ENCODE measurements at regions not wholly inside any gene's neighbourhood (a gene's known extent, or its start where the extent isn't known, plus 50 kb on each side); places are given as distances from the start of the nearest gene placed in this dataset.
"Not testable (repeated sequence)": the region's sequence is repeated elsewhere in the genome, so short reads cannot be mapped to it uniquely, and the experiment has no call there.

- no peak overlapping the region for H3K27ac ChIP-seq (ENCODE audit: insufficient read depth, low read length)
- H3K4me1 ChIP-seq (ENCODE audit: control insufficient read depth, extremely low read depth, insufficient read depth, low read length) = no peaks in the 10 kb centered on the region
- TF ChIP-seq EZH2 (IDR thresholded peaks at IDR 0.05; ENCODE audit: low read length, missing control alignments) = no peak
- TF ChIP-seq CTCF (conservative IDR thresholded peaks at IDR 0.05 in 1 of 2, IDR thresholded peaks at IDR 0.05 in 1 of 2; ENCODE audit: low read depth in 1 of 2, low read length in 2 of 2) = no peak
- H2AFZ ChIP-seq (ENCODE audit: low read length) = no peak overlapping the region
- no peaks in the 10 kb centered on the region for H3K79me2 ChIP-seq (ENCODE audit: control insufficient read depth, insufficient read depth, low read length)
- no peaks in the 10 kb centered on the region for H3K27me3 ChIP-seq (ENCODE audit: control insufficient read depth, insufficient read depth, low read length)
- H3K9ac ChIP-seq (ENCODE audit: insufficient read depth, low read length) = no peak overlapping the region
- H3K9me3 ChIP-seq (ENCODE audit: control insufficient read depth, insufficient read depth, low read depth, low read length) = no peaks in the 10 kb centered on the region
- no peak for DNase-seq (ENCODE audit: low read depth in 2 of 2)
- H3K36me3 ChIP-seq (ENCODE audit: control insufficient read depth, insufficient read depth, low read length) = no peaks in the 10 kb centered on the region
- no peaks in the 10 kb centered on the region for H4K20me1 ChIP-seq (ENCODE audit: control insufficient read depth, extremely low read depth, insufficient read depth, low read length)
- H3K4me3 ChIP-seq (replicated peaks in 1 of 4; ENCODE audit: control extremely low read depth in 1 of 4, insufficient read depth in 1 of 4, low read depth in 3 of 4, low read length in 4 of 4) = no peak overlapping the region
- H3K4me2 ChIP-seq (ENCODE audit: extremely low read depth, insufficient read depth, low read length) = no peak overlapping the region
These were observed 161.3 kb downstream of the RTL9 start for GRCh38 chrX:110519906-110520452.

- not testable (repeated sequence) for H3K36me3 ChIP-seq (ENCODE audit: control insufficient read depth, insufficient read depth, low read length); H2AFZ ChIP-seq (ENCODE audit: low read length)
These were observed 162.0 kb downstream of the RTL9 start for GRCh38 chrX:110520652-110521051.

GRCh38 chrX:110531873-110532580, 173.4 kb downstream of the RTL9 start:
- Histone ChIP-seq H3K27me3 (ENCODE audit: control insufficient read depth, insufficient read depth, low read length) (no peaks in the 10 kb centered on the region), H2AFZ (ENCODE audit: low read length) (no peak overlapping the region), H3K4me3 (replicated peaks in 1 of 4; ENCODE audit: control extremely low read depth in 1 of 4, insufficient read depth in 1 of 4, low read depth in 3 of 4, low read length in 4 of 4) (no peak overlapping the region), H3K4me1 (ENCODE audit: control insufficient read depth, extremely low read depth, insufficient read depth, low read length) (no peaks in the 10 kb centered on the region), H3K36me3 (ENCODE audit: control insufficient read depth, insufficient read depth, low read length) (no peaks in the 10 kb centered on the region), H3K27ac (ENCODE audit: insufficient read depth, low read length) (no peak overlapping the region), H3K9me3 (ENCODE audit: control insufficient read depth, insufficient read depth, low read depth, low read length) (no peaks in the 10 kb centered on the region), H3K9ac (ENCODE audit: insufficient read depth, low read length) (no peak overlapping the region), H4K20me1 (ENCODE audit: control insufficient read depth, extremely low read depth, insufficient read depth, low read length) (no peaks in the 10 kb centered on the region), H3K4me2 (ENCODE audit: extremely low read depth, insufficient read depth, low read length) (no peak overlapping the region), H3K79me2 (ENCODE audit: control insufficient read depth, insufficient read depth, low read length) (no peaks in the 10 kb centered on the region)
- no peak for TF ChIP-seq EZH2 (IDR thresholded peaks at IDR 0.05; ENCODE audit: low read length, missing control alignments)
- no peak for TF ChIP-seq CTCF (conservative IDR thresholded peaks at IDR 0.05 in 1 of 2, IDR thresholded peaks at IDR 0.05 in 1 of 2; ENCODE audit: low read depth in 1 of 2, low read length in 2 of 2)
- peak in 1 of 2 donors; percentile 50 for DNase-seq (ENCODE audit: low read depth in 2 of 2)

More at GRCh38 chrX:110520652-110521051, 162.0 kb downstream of the RTL9 start:
- not testable (repeated sequence) for DNase-seq (ENCODE audit: low read depth in 2 of 2); H3K79me2 ChIP-seq (ENCODE audit: control insufficient read depth, insufficient read depth, low read length); H3K27me3 ChIP-seq (ENCODE audit: control insufficient read depth, insufficient read depth, low read length); H3K27ac ChIP-seq (ENCODE audit: insufficient read depth, low read length); H3K4me1 ChIP-seq (ENCODE audit: control insufficient read depth, extremely low read depth, insufficient read depth, low read length); H3K4me3 ChIP-seq (replicated peaks in 1 of 4; ENCODE audit: control extremely low read depth in 1 of 4, insufficient read depth in 1 of 4, low read depth in 3 of 4, low read length in 4 of 4); H3K9ac ChIP-seq (ENCODE audit: insufficient read depth, low read length); H3K9me3 ChIP-seq (ENCODE audit: control insufficient read depth, insufficient read depth, low read depth, low read length); H3K4me2 ChIP-seq (ENCODE audit: extremely low read depth, insufficient read depth, low read length); H4K20me1 ChIP-seq (ENCODE audit: control insufficient read depth, extremely low read depth, insufficient read depth, low read length)

Measured in fibroblast of lung (primary cell).